ENCODE measurements at regions not wholly inside any gene's neighbourhood (a gene's known extent, or its start where the extent isn't known, plus 50 kb on each side); places are given as distances from the start of the nearest gene placed in this dataset.

GRCh38 chr3:10555263-10555662, 49.9 kb upstream of the ATP2B2 start:
- DNase-seq (ENCODE audit: low spot score), result no peak

- no peak for DNase-seq (ENCODE audit: low spot score)
Observed at GRCh38 chr3:10556312-10556711, 50.9 kb upstream of the ATP2B2 start.

GRCh38 chr3:10557250-10557649, 51.9 kb upstream of the ATP2B2 start:
- DNase-seq (ENCODE audit: low spot score), result no peak

GRCh38 chr3:10557781-10558373, 52.5 kb upstream of the ATP2B2 start:
- no peak for DNase-seq (ENCODE audit: low spot score)

- DNase-seq (ENCODE audit: low spot score), result no peak
Observed at GRCh38 chr3:10558736-10559135, 53.4 kb upstream of the ATP2B2 start.

GRCh38 chr3:10560060-10560861, 54.9 kb upstream of the ATP2B2 start:
- no peak for DNase-seq (ENCODE audit: low spot score)

GRCh38 chr3:10561162-10561945, 56.0 kb upstream of the ATP2B2 start:
- no peak for DNase-seq (ENCODE audit: low spot score)

GRCh38 chr3:10561946-10562560, 56.7 kb upstream of the ATP2B2 start:
- no peak for DNase-seq (ENCODE audit: low spot score)

GRCh38 chr3:10563396-10563795, 58.0 kb upstream of the ATP2B2 start:
- DNase-seq (ENCODE audit: low spot score), result no peak

GRCh38 chr3:10565814-10566213, 60.4 kb upstream of the ATP2B2 start:
- DNase-seq (ENCODE audit: low spot score), result no peak

GRCh38 chr3:10566451-10566850, 61.1 kb upstream of the ATP2B2 start:
- DNase-seq (ENCODE audit: low spot score), result no peak

- no peak for DNase-seq (ENCODE audit: low spot score)
Observed at GRCh38 chr3:10568549-10568948, 63.2 kb upstream of the ATP2B2 start.

GRCh38 chr3:10570196-10570946, 65.0 kb upstream of the ATP2B2 start:
- no peak for DNase-seq (ENCODE audit: low spot score)

- no peak for DNase-seq (ENCODE audit: low spot score)
Observed at GRCh38 chr3:10574101-10574620, 68.8 kb upstream of the ATP2B2 start.

GRCh38 chr3:10575601-10576160, 70.3 kb upstream of the ATP2B2 start:
- DNase-seq (ENCODE audit: low spot score), result no peak

- no peak for DNase-seq (ENCODE audit: low spot score)
Observed at GRCh38 chr3:10577486-10577885, 72.1 kb upstream of the ATP2B2 start.

GRCh38 chr3:10580426-10580825, 75.0 kb upstream of the ATP2B2 start:
- no peak for DNase-seq (ENCODE audit: low spot score)

- DNase-seq (ENCODE audit: low spot score), result no peak
Observed at GRCh38 chr3:10581251-10581650, 75.9 kb upstream of the ATP2B2 start.

GRCh38 chr3:10581716-10582115, 76.3 kb upstream of the ATP2B2 start:
- DNase-seq (ENCODE audit: low spot score), result no peak

GRCh38 chr3:10582733-10583132, 77.3 kb upstream of the ATP2B2 start:
- no peak for DNase-seq (ENCODE audit: low spot score)

Measured in CD4-positive, alpha-beta T cell treated with Interleukin-2 at 100 ng/mL for 4 hours (primary cell).